ENCODE measurements at regions not wholly inside any gene's neighbourhood (a gene's known extent, or its start where the extent isn't known, plus 50 kb on each side); places are given as distances from the start of the nearest gene placed in this dataset.

DNA sequence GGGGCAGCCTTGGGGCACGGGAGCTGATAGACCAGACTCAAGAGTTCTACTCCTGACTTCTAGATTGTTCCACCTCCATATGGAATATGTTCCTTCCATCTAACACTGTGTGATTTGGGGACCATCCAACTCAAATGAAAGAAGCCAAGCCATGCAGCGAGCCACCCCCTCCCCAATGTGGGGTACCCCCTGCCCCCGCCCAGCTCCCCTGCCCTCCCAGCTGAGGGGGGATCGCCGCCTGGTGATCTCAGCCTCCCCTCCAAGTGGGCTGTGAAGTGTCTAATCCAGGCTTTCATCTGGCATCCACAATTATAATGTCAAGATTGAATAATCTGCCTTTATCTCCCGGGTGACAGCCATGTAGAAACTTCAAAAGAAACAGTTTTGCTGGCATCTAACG is 246.1 kb downstream of the RPS24 start:
- no peak for DNase-seq
- intact Hi-C loops (cut with DNase I, micrococcal nuclease) = no loop called here
- ATAC-seq = no peak

DNA sequence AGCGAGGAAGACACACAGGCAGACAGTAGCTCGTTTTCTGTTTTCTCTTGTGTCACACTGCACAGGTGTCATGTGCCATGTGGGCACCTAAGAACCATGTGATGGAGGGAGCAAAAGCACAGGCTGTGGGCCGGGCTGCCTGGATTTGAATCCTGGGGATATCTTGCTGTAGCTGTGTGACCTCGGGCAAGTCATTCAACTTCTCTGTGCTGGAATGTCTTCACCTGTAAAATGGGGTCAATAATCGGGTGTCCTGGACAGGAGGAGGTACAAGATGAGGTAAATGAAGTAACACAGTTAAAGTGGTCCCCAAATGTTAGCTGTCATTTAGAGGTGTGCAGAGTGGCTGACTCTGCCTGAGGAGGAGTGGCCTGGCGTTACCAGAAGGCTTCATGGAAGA is 246.9 kb downstream of the RPS24 start:
- DNase-seq (no peak), ATAC-seq (no peak)
- intact Hi-C loops (cut with DNase I, micrococcal nuclease) = no loop called here

DNA sequence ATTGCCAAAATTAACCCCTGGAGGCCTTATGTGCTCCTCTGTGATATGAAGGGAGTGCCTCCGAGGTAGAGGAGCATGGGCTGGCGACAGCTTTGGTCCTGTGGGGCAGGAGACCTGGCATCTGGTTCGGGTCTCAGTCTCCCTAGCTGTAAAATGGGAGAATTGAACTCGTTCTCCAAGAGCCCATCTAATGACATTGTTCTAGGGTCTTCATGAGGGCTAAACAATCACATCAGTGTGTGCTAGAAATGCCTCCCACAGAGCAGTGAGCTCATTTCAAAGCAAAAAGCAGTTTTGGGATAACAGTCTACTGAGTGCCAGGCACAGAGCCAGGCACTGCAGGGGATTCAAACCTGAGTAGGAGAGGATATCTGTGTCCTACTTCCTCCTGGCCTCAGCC is 248.0 kb downstream of the RPS24 start:
- DNase-seq (no peak), ATAC-seq (no peak)
- intact Hi-C loops (cut with DNase I, micrococcal nuclease) = no loop called here

- intact Hi-C loops (cut with DNase I, micrococcal nuclease) = no loop called here
- ATAC-seq (no peak), DNase-seq (no peak)
Measured at GRCh38 chr10:78283069-78283682, 249.5 kb downstream of the RPS24 start.

- intact Hi-C loops (cut with DNase I, micrococcal nuclease) = no loop called here
- ATAC-seq = no peak
- no peak for DNase-seq
Measured at GRCh38 chr10:78284381-78284780, 250.7 kb downstream of the RPS24 start.

- intact Hi-C loops (cut with DNase I, micrococcal nuclease) = no loop called here
- no peak for ATAC-seq
Measured at GRCh38 chr10:78285226-78285625, 251.6 kb downstream of the RPS24 start.

DNA sequence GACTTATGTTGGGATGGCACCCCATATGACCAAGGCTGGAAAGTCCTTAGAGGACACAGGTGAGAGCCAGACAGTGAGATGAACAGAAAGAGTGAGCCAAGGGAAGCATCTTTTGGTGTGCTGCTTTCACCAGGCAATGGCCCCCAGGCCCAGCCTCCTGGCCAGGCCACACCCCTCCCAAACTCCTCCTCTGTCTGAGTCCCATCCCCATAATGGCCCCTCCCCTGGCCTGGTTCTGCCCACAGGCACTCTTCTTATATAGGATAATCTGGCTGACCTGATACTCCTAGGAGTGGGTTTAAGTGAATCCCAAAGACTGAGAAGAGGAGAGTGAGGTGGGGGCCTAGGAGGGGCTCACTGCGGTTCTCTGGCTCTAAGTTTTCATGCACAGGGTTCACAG is 252.5 kb downstream of the RPS24 start:
- DNase-seq = no peak
- intact Hi-C loops (cut with DNase I, micrococcal nuclease) = no loop called here
- no peak for ATAC-seq

More at GRCh38 chr10:78285226-78285625, 251.6 kb downstream of the RPS24 start:
- no peak for DNase-seq

DNA sequence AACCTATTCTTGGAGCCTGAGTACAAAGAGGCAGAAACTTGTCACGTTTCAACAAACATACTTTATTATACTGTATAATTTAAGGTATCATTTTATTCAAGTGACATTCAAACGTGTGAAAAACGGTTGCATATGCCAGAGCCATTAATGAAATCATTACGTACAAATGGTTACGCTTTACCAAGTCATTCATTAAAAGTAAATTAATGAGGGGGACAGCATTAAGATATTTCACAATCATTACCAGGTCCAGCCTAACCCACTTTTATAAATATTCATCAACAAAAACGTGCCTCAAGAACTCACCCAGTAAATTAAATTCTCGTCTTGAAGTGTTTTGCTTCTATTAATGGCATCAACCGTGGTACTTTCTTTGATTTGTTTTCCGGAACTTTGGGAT is 253.0 kb downstream of the RPS24 start:
- intact Hi-C loops (cut with DNase I, micrococcal nuclease) = no loop called here
- ATAC-seq (no peak), DNase-seq (no peak)

DNA sequence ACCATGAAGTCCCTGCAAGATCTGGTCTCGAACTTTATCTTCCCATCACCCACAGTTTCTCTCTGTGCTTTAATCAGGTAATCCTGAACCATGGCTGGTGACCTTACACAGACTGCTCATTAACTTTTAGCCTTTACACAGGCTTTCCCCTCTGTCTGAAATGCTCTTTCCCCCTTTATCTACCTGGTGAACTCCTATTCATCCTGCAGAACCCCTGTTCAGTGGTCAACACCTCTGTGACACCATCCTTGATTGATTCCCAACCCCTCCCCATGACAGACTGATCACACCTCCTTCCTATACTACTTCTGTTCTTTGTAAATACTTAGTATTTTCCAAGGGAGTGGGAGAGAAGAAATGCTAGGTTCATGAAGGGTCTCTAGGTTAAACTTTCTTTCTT is 254.0 kb downstream of the RPS24 start:
- DNase-seq (no peak), ATAC-seq (no peak)
- intact Hi-C loops (cut with DNase I, micrococcal nuclease) = no loop called here

GRCh38 chr10:78288663-78289062 is 255.0 kb downstream of the RPS24 start:
- intact Hi-C loops (cut with DNase I, micrococcal nuclease) = no loop called here
- no peak for ATAC-seq

GRCh38 chr10:78290131-78290750 is 256.6 kb downstream of the RPS24 start:
- ATAC-seq (no peak), DNase-seq (no peak)
- intact Hi-C loops (cut with DNase I, micrococcal nuclease) = no loop called here

More at GRCh38 chr10:78288663-78289062, 255.0 kb downstream of the RPS24 start:
- DNase-seq = no peak

DNA sequence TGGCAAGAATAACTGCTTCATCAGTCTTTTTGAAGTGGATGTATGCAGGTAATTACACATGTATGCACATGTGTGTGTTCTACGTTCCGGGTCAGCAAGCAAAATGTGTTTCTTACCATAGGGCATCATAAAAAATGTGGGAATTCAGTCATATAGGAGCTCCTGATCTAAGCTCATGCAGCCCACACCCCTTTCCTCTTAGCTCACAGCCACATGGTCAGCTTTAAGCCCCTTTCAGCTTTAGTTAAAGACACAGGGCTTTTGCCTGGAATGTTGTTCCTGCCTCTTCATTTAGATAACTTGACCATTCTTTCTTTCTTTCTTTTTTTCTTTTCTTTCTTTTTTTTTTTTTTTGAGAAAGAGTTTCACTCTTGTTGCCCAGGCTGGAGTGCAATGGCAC is 258.1 kb downstream of the RPS24 start:
- intact Hi-C loops (cut with DNase I, micrococcal nuclease) = no loop called here
- no peak for DNase-seq
- ATAC-seq = no peak

DNA sequence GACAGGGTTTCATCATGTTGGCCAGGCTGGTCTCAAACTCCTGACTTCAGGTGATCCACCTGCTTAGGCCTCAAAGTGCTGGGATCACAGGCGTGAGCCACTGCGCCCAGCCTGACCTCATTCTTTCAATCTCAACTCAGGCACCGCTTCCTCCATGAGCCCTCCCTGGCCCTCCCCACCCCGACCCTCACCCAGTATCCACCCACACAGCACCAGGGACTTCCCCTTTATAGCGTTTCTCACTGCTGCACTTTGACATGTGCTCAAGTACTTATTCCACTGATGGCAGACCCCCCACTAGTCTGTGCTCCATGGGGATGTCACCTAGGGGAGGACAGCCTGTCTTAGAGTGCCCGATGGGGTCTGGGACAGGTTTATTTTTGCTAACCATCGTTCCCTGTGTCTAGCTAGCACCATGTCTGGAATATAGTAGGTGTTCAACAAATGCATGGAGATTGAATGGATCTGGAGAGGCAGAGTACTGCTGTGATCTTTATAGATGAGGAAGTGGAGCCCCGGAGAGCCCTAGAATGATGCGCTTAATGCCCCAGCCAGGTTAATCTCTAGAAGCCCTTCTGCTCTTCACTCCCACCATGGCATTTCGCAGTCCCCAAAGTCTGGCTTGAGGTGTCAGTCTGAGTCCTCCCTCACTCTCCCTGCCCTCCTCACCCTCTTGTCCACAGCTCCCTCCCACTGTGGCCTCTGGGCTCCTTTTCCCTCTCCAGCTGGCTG is 258.8 kb downstream of the RPS24 start:
- intact Hi-C loops (cut with DNase I, micrococcal nuclease) = no loop called here
- ATAC-seq (no peak), DNase-seq (no peak)

DNA sequence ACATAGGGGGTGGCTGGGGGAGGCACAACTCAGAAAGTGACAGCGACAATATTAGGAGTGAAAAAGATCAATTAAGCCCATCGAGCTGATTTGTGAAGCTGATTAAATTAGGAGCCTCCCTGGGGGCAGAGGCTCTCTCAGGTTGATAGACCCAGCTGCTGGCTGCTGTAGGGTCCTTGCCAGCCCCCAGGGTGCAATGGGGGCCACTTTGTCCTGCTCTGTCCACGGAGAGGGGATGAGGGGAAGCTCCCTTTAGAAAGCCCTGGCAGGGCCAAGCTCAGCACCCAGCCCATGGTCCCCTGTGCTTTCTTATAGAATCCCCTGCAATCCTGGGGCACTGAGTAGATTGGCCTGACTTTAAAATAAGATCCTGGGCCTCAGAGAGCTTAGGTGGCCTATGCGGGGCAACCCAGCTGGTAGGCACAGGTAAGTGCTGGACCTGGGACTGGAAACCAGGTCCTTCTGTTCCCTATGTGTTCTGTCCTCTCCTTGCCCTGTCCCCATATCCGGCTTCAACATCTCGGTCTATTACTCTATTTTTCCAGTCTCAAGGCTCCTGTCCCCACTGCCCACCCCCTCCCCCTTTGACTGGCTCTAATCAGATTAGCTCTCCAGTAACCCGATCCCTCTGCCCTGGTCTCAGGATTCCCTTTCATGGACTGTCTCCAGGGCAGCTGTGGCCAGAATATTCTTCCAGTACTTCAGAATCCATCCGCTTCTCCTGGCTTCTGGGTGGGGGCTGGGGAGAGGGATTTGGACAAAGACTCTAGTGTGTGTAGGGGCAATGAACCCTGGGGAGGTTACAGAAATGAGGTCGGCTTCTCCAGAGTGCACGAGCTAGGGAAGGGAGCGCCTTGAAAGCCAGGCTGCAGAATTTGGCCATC is 259.6 kb downstream of the RPS24 start:
- ATAC-seq (no peak), DNase-seq (no peak)
- intact Hi-C loops (cut with DNase I, micrococcal nuclease) = no loop called here

- ATAC-seq (no peak), DNase-seq (no peak)
- intact Hi-C loops (cut with DNase I, micrococcal nuclease) = no loop called here
Measured at GRCh38 chr10:78295242-78295641, 261.6 kb downstream of the RPS24 start.

DNA sequence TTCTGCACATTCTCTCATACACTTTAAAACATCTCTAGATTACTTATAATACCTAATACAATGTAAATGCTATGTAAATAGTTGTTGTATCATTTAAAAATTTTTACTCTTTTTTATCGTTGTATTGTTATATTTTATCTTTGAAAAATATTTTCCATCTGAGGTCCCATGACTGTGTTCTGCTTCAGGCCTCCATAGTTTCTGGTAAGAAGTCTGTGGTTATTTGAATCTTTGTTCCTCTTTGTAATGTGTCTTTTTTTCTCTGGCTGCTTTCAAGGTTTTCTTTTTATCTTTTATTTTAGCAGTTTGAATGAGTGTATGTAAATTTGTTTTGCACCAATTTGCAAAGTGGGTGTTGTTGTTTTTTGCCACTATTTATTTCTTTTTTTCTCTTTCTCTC is 263.1 kb downstream of the RPS24 start:
- DNase-seq (no peak), ATAC-seq (no peak)
- intact Hi-C loops (cut with DNase I, micrococcal nuclease) = no loop called here

DNA sequence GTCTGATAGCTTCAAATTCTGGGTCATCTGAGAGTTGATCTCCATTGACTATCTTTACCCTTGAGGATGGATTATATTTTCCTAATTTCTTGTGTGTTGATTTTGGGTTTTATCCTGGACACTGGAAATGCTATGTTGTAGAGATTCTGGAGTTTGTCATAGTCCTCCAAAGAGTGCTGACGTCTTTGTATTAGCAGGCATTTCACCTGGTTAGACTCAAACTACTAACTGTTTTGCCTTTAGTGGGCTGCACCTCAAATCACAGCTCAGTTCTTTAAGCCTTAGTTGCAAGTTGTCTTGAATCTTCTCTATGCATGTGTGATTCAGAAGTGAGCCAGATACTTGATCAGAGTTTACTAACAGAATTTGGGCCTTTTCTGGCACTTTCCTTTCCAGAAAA is 264.3 kb downstream of the RPS24 start:
- intact Hi-C loops (cut with DNase I, micrococcal nuclease) = no loop called here

DNA sequence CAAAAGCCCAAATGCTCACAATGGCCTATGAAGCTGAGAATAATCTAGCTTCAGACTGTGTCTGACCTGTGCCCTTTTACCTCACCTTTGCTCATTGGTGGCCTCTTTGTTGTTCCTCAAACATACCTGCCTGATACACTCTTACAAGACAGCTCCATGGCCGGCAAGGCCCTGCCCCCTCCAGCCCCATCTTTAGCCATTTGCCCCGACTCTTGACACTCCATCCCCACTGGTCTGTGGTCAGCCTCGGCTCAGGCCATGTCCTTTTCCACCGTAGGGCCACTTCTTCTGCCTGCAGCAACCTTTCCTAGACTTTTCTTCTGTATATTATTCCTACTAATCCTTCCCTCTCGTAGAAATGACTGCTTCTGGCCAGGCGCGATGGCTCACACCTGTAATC is 265.2 kb downstream of the RPS24 start:
- DNase-seq (no peak), ATAC-seq (no peak)
- intact Hi-C loops (cut with DNase I, micrococcal nuclease) = no loop called here

More for the DNA sequence above, 264.3 kb downstream of the RPS24 start:
- DNase-seq = no peak
- no peak for ATAC-seq

DNA sequence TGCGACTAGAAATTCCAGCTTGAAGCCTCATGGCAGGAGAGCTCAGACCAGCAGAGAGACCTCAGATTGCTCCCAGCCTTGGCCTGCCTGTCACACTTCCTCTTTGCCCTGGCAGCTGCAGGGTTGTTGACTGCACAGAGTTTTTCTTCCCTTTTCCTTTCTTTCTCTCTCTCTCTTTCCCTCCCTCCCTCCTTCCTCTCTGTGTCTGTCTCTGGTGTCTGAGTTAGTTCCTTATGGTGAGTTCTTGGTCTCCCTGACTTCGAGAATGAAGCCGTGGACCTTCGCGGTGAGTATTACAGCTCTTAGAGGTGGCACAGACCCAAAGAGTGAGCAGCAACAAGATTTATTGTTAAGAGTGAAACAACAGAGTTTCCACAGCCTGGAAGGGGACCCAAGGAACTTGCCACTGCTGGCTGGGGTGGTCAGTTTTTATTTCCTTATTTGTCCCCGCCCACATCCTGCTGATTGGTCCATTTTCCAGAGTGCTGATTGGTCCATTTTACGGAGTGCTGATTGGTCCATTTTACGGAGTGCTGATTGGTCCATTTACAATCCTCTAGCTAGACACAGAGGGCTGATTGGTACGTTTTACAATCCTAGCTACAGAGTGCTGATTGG is 266.3 kb downstream of the RPS24 start:
- ATAC-seq = no peak
- intact Hi-C loops (cut with DNase I, micrococcal nuclease) = no loop called here
- no peak for DNase-seq
